ENCODE measurements at regions not wholly inside any gene's neighbourhood (a gene's known extent, or its start where the extent isn't known, plus 50 kb on each side); places are given as distances from the start of the nearest gene placed in this dataset.

GRCh38 chr6:103516336-103516735 lies 1343.4 kb downstream of the HACE1 start:
- no peak overlapping the region for H2AFZ ChIP-seq (ENCODE audit: low read depth)
- H3K36me3 ChIP-seq (replicated peaks in 1 of 2; ENCODE audit: control insufficient read depth in 1 of 2, insufficient read depth in 2 of 2, low read length in 1 of 2) = no peaks in the 10 kb centered on the region
- H3K27me3 ChIP-seq (ENCODE audit: insufficient read depth) = no peaks in the 10 kb centered on the region
- 8% methylated on average over 3 of the region's 3 CpGs for WGBS (ENCODE audit: low lambda C conversion rate)
- TF ChIP-seq RFX5 (IDR thresholded peaks at IDR 0.05; ENCODE audit: low read length) (no peak), NRF1 (IDR thresholded peaks at IDR 0.05; ENCODE audit: low read depth, low read length) (no peak), REST (IDR thresholded peaks at IDR 0.05; ENCODE audit: low read depth, low read length) (no peak), JUND (IDR thresholded peaks at IDR 0.05) (no peak), TAF1 (IDR thresholded peaks at IDR 0.05; ENCODE audit: borderline replicate concordance, low read depth, low read length) (no peak), SMC3 (IDR thresholded peaks at IDR 0.05; ENCODE audit: low read depth, low read length) (no peak), TCF12 (IDR thresholded peaks at IDR 0.05) (no peak), FOXM1 (IDR thresholded peaks at IDR 0.05; ENCODE audit: low read depth) (no peak), IRF3 (IDR thresholded peaks at IDR 0.05; ENCODE audit: low read depth, low read length) (no peak), MXI1 (IDR thresholded peaks at IDR 0.05; ENCODE audit: low read depth, low read length) (no peak), ZBTB33 (IDR thresholded peaks at IDR 0.05; ENCODE audit: borderline replicate concordance, low read depth) (no peak), USF1 (IDR thresholded peaks at IDR 0.05; ENCODE audit: borderline replicate concordance, low read depth) (no peak), MEF2A (IDR thresholded peaks at IDR 0.05; ENCODE audit: borderline replicate concordance, low read depth) (no peak), RAD21 (IDR thresholded peaks at IDR 0.05; ENCODE audit: low read length) (no peak), YY1 (IDR thresholded peaks at IDR 0.05; ENCODE audit: low read depth) (no peak), ELF1 (IDR thresholded peaks at IDR 0.05) (no peak), EZH2phosphoT487 (IDR thresholded peaks at IDR 0.05; ENCODE audit: borderline replicate concordance, low read depth) (no peak), TEAD4 (IDR thresholded peaks at IDR 0.05; ENCODE audit: borderline replicate concordance, insufficient read depth) (no peak), FOSL2 (IDR thresholded peaks at IDR 0.05; ENCODE audit: borderline replicate concordance, low read depth) (no peak)
- H3F3A ChIP-seq (replicated peaks; ENCODE audit: insufficient read depth) = no peaks in the 10 kb centered on the region
- no peak overlapping the region for H3K4me3 ChIP-seq (ENCODE audit: low read depth in 2 of 2, low read length in 1 of 2)
- H3K9ac ChIP-seq = no peak overlapping the region
- H4K20me1 ChIP-seq (ENCODE audit: insufficient read depth) = no peaks in the 10 kb centered on the region
- no peak overlapping the region for H3K27ac ChIP-seq (ENCODE audit: low read depth in 2 of 2, low read length in 1 of 2)
- H3K9me2 ChIP-seq = no peaks in the 10 kb centered on the region
- DNase-seq = no peak
- ChIA-PET CTCF (no interaction called here), POLR2A (no interaction called here)
- no peak overlapping the region for H3K4me2 ChIP-seq
- no peaks in the 10 kb centered on the region for H3K9me3 ChIP-seq
- H3K79me2 ChIP-seq (ENCODE audit: insufficient read depth) = no peaks in the 10 kb centered on the region
- no peaks in the 10 kb centered on the region for H3K4me1 ChIP-seq (ENCODE audit: control insufficient read depth in 1 of 2, insufficient read depth in 2 of 2, low read depth in 1 of 2, low read length in 1 of 2)
